ENCODE measurements at regions not wholly inside any gene's neighbourhood (a gene's known extent, or its start where the extent isn't known, plus 50 kb on each side); places are given as distances from the start of the nearest gene placed in this dataset.
A peak's percentile ranks its signal among the peaks of the same experiment; 100 is the strongest.
"Not testable (repeated sequence)": the region's sequence is repeated elsewhere in the genome, so short reads cannot be mapped to it uniquely, and the experiment has no call there.

DNA sequence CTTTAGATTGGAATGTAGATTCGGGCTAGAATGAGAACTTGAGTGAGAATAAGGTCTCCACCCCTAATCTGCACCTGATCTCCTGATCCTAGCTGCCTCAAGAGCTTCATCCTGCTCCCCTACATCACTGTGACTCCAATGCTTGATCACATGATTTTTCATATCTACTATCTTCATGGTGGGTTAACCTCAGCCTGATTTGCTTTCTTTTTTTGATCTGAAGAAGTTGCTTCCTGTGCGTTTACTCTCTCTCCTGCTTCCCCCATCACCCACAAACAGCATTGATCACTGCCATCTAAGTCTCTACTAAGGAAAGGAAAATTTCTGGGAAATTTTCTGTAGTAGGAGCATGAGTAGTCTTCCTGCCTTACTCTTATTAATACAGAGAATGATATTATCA, 1542.1 kb upstream of the SLC10A2 start:
- Histone ChIP-seq H3K27me3 (ENCODE audit: control insufficient read depth, insufficient read depth, low read length) (no peaks in the 10 kb centered on the region), H3K9me3 (ENCODE audit: control insufficient read depth, insufficient read depth, low read depth, low read length) (no peaks in the 10 kb centered on the region), H3K9ac (ENCODE audit: insufficient read depth, low read length) (no peak overlapping the region), H4K20me1 (ENCODE audit: control insufficient read depth, extremely low read depth, insufficient read depth, low read length) (no peaks in the 10 kb centered on the region), H3K4me1 (ENCODE audit: control insufficient read depth, extremely low read depth, insufficient read depth, low read length) (no peaks in the 10 kb centered on the region), H3K79me2 (ENCODE audit: control insufficient read depth, insufficient read depth, low read length) (no peaks in the 10 kb centered on the region), H2AFZ (ENCODE audit: low read length) (no peak overlapping the region), H3K36me3 (ENCODE audit: control insufficient read depth, insufficient read depth, low read length) (no peaks in the 10 kb centered on the region), H3K4me3 (replicated peaks in 1 of 4; ENCODE audit: control extremely low read depth in 1 of 4, insufficient read depth in 1 of 4, low read depth in 3 of 4, low read length in 4 of 4) (no peak overlapping the region), H3K27ac (ENCODE audit: insufficient read depth, low read length) (no peak overlapping the region), H3K4me2 (ENCODE audit: extremely low read depth, insufficient read depth, low read length) (no peak overlapping the region)
- no peak for DNase-seq (ENCODE audit: low read depth in 2 of 2)
- no peak for TF ChIP-seq EZH2 (IDR thresholded peaks at IDR 0.05; ENCODE audit: low read length, missing control alignments)
- TF ChIP-seq, protein P1, sequence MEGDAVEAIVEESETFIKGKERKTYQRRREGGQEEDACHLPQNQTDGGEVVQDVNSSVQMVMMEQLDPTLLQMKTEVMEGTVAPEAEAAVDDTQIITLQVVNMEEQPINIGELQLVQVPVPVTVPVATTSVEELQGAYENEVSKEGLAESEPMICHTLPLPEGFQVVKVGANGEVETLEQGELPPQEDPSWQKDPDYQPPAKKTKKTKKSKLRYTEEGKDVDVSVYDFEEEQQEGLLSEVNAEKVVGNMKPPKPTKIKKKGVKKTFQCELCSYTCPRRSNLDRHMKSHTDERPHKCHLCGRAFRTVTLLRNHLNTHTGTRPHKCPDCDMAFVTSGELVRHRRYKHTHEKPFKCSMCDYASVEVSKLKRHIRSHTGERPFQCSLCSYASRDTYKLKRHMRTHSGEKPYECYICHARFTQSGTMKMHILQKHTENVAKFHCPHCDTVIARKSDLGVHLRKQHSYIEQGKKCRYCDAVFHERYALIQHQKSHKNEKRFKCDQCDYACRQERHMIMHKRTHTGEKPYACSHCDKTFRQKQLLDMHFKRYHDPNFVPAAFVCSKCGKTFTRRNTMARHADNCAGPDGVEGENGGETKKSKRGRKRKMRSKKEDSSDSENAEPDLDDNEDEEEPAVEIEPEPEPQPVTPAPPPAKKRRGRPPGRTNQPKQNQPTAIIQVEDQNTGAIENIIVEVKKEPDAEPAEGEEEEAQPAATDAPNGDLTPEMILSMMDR (conservative IDR thresholded peaks at IDR 0.05 in 1 of 2, IDR thresholded peaks at IDR 0.05 in 1 of 2; ENCODE audit: low read depth in 1 of 2, low read length in 2 of 2) = no peak

DNA sequence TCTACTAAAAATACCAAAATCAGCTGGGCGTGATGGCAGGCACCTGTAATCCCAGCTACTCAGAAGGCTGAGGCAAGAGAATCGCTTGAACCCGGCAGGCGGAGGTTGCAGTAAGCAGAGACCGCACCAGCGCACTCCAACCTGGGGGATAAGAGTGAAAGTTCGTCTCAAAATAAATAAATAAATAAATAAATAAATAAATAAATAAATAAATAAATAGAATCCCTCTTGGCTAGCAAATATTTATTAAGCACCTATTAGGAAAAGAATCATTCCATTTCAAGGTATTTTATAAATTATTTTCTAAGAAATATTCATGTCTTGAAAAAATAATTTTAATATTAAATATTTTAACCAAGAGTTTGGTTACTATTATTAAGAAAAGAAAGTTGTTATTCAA, 1539.2 kb upstream of the SLC10A2 start:
- H4K20me1 ChIP-seq (ENCODE audit: control insufficient read depth, extremely low read depth, insufficient read depth, low read length); H3K27ac ChIP-seq (ENCODE audit: insufficient read depth, low read length); H3K9ac ChIP-seq (ENCODE audit: insufficient read depth, low read length); H2AFZ ChIP-seq (ENCODE audit: low read length); H3K79me2 ChIP-seq (ENCODE audit: control insufficient read depth, insufficient read depth, low read length); H3K4me1 ChIP-seq (ENCODE audit: control insufficient read depth, extremely low read depth, insufficient read depth, low read length); H3K4me3 ChIP-seq (replicated peaks in 1 of 4; ENCODE audit: control extremely low read depth in 1 of 4, insufficient read depth in 1 of 4, low read depth in 3 of 4, low read length in 4 of 4); H3K9me3 ChIP-seq (ENCODE audit: control insufficient read depth, insufficient read depth, low read depth, low read length); H3K27me3 ChIP-seq (ENCODE audit: control insufficient read depth, insufficient read depth, low read length); DNase-seq (ENCODE audit: low read depth in 2 of 2); H3K4me2 ChIP-seq (ENCODE audit: extremely low read depth, insufficient read depth, low read length); H3K36me3 ChIP-seq (ENCODE audit: control insufficient read depth, insufficient read depth, low read length): not testable (repeated sequence)

DNA sequence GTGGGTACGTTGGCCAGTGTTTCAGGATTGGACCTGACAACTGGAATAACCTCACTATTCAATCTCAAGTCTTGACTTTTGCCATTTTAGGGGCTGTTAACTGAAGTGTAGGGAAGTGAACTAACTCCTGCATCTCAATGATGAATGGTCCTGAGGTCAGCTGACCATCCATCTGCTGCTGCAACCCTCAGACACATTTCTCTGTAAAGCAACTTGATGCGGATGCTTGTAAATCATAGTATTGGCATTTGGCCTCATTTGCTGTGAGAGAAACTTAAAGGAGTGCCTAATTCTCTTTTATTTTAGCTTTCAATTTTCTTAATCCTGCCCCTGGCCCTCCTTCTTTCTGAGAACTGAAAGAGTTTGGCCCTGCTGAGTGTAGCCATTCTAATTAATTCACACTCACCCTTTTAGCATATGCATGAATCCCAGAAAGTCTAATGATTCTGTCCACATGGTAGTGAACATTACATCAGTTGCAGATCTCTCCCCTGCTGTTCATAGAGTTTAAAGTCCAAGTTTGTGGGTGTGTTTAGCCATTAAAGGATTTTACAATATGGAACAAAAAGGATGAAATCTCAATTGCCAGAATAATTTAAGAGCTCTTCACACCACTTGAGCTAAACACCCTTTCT, 1531.4 kb upstream of the SLC10A2 start:
- Histone ChIP-seq H3K4me1 (ENCODE audit: control insufficient read depth, extremely low read depth, insufficient read depth, low read length) (no peaks in the 10 kb centered on the region), H2AFZ (ENCODE audit: low read length) (no peak overlapping the region), H3K9ac (ENCODE audit: insufficient read depth, low read length) (no peak overlapping the region), H3K27ac (ENCODE audit: insufficient read depth, low read length) (no peak overlapping the region), H3K4me2 (ENCODE audit: extremely low read depth, insufficient read depth, low read length) (no peak overlapping the region), H3K4me3 (replicated peaks in 1 of 4; ENCODE audit: control extremely low read depth in 1 of 4, insufficient read depth in 1 of 4, low read depth in 3 of 4, low read length in 4 of 4) (no peak overlapping the region), H3K9me3 (ENCODE audit: control insufficient read depth, insufficient read depth, low read depth, low read length) (no peaks in the 10 kb centered on the region), H3K79me2 (ENCODE audit: control insufficient read depth, insufficient read depth, low read length) (no peaks in the 10 kb centered on the region), H3K36me3 (ENCODE audit: control insufficient read depth, insufficient read depth, low read length) (no peaks in the 10 kb centered on the region), H3K27me3 (ENCODE audit: control insufficient read depth, insufficient read depth, low read length) (no peaks in the 10 kb centered on the region), H4K20me1 (ENCODE audit: control insufficient read depth, extremely low read depth, insufficient read depth, low read length) (no peaks in the 10 kb centered on the region)
- no peak for TF ChIP-seq EZH2 (IDR thresholded peaks at IDR 0.05; ENCODE audit: low read length, missing control alignments)
- TF ChIP-seq, protein P1 (conservative IDR thresholded peaks at IDR 0.05 in 1 of 2, IDR thresholded peaks at IDR 0.05 in 1 of 2; ENCODE audit: low read depth in 1 of 2, low read length in 2 of 2) = no peak
- peak; percentile 28 to 41 for DNase-seq (ENCODE audit: low read depth in 2 of 2)
